Brain microvascular endothelial cell (primary cell): ENCODE measurements at regions not wholly inside any gene's neighbourhood (a gene's known extent, or its start where the extent isn't known, plus 50 kb on each side); places are given as distances from the start of the nearest gene placed in this dataset.

Source experiments
- DNase-seq: peaks from one replicate; pipeline ENCODE4 v3.0.0-alpha.2; 2020
- H3K27ac ChIP-seq: fragments of 250-450 bp; sonication (Bioruptor Pico); 2 replicates; pipeline ENCODE4 v1.5.1; 2020; ENCODE audit warnings: mild to moderate bottlenecking, moderate library complexity
- H3K27me3 ChIP-seq: fragments of 250-450 bp; sonication (Bioruptor Pico); replicated peaks from 2 replicates; pipeline ENCODE4 v1.5.1; 2020; ENCODE audit warnings: mild to moderate bottlenecking
- H3K36me3 ChIP-seq: fragments of 250-450 bp; sonication (Bioruptor Pico); replicated peaks from 2 replicates; pipeline ENCODE4 v1.5.1; 2020; ENCODE audit warnings: mild to moderate bottlenecking
- H3K4me3 ChIP-seq: 2 replicates; pipeline ENCODE4 v1.5.1; 2011; ENCODE audit warnings: low read depth, mild to moderate bottlenecking, control low read depth, low read length, moderate library complexity
- in situ Hi-C: cut with HindIII; loops from 2 replicates; pipeline ENCODE4 v1.10.0; 2017; ENCODE audit warnings: low sequenced_read_pairs, low pct_ligation_motif_present
- TF ChIP-seq, protein P1 (sequence below): IDR thresholded peaks from 2 replicates; pipeline ENCODE4 v1.5.1; 2011; ENCODE audit warnings: low read depth, mild to moderate bottlenecking, moderate library complexity, low read length, control low read depth, inconsistent platforms; ENCODE audit errors: missing control alignments

DNA sequence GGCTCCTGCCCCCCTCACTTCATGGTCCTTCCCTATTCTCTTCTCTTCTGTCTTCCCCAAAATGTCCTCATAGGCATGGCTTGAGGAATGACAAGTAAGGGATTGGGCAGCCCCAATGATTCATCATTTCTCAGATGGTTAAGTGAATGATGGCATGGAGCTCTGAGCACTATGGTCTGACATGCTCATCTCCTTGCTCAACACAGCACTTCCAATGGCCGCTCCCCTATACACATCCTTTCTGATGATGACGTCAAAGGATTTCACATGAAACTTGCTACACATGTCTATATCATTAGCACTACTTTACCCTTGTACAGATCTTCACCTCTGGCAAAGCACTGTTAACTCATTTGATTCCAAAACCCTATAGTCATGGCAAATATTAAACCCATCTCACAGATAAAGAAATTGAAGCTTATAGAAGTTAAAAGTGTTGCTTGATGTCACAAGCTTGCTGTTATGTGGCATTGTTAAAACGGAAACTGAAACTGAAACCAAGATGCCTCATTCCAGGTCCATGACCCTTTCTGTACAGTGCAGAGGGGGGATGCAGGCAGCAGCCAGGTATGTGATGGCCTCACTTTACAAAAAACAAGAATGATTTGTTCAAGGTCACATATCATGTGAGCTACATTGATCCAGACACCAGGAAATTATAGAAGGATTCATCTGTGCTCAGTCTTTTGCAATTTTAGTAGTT, 90.0 kb upstream of the PLXNA4 start:
- Histone ChIP-seq H3K27me3 (no peaks in the 10 kb centered on the region), H3K27ac (no peak overlapping the region), H3K4me3 (no peak overlapping the region), H3K36me3 (no peaks in the 10 kb centered on the region)
- DNase-seq: no peak
- in situ Hi-C loops: no loop called here
- TF ChIP-seq, protein P1, sequence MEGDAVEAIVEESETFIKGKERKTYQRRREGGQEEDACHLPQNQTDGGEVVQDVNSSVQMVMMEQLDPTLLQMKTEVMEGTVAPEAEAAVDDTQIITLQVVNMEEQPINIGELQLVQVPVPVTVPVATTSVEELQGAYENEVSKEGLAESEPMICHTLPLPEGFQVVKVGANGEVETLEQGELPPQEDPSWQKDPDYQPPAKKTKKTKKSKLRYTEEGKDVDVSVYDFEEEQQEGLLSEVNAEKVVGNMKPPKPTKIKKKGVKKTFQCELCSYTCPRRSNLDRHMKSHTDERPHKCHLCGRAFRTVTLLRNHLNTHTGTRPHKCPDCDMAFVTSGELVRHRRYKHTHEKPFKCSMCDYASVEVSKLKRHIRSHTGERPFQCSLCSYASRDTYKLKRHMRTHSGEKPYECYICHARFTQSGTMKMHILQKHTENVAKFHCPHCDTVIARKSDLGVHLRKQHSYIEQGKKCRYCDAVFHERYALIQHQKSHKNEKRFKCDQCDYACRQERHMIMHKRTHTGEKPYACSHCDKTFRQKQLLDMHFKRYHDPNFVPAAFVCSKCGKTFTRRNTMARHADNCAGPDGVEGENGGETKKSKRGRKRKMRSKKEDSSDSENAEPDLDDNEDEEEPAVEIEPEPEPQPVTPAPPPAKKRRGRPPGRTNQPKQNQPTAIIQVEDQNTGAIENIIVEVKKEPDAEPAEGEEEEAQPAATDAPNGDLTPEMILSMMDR: no peak

DNA sequence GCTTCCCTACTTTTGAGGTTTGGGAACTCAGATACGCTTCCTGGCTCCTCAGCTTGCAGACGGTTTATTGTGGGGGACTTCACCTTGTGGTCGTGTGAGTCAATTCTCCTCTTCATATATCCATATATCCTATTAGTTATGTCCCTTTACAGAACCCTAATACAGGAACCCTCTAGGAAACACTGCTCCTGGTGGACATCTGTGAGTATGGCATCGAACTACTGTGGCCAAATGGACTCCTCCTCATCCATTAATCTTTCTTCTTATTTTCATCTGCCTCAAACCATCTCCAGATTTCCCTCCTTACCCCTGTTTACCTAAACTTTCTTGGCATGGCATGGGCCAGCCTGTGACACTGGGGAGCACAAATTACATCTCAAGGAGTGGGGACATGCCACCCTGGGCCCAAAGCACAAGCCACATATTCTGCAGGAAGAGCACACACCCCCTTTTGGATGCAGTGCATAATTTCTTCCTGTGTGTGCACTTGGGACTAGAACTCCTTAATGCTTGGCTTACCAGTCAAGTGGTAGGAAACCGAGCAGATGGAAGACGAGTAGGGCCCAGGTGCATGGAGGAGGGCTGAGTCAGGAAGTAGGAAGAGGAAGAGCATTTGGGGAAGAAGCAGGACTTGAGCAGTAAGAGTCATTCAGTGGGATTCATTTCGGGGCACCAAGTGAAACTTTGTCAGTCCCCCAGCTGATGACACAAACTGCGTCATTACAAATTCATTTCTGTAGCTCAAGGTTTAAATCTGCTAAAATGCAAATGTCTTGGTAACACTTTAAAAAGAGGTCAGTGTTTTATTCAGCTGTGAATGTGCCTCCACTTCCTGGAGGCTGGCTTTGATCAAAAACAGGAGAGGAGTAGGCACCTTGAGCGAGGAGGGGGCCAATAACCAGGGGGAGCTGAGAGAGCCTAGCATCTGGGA, 80.8 kb upstream of the PLXNA4 start:
- Histone ChIP-seq H3K4me3 (no peak overlapping the region), H3K27me3 (no peaks in the 10 kb centered on the region), H3K27ac (no peak overlapping the region), H3K36me3 (no peaks in the 10 kb centered on the region)
- in situ Hi-C loops: no loop called here
- TF ChIP-seq, protein P1: peak; percentile 71
- DNase-seq: no peak

DNA sequence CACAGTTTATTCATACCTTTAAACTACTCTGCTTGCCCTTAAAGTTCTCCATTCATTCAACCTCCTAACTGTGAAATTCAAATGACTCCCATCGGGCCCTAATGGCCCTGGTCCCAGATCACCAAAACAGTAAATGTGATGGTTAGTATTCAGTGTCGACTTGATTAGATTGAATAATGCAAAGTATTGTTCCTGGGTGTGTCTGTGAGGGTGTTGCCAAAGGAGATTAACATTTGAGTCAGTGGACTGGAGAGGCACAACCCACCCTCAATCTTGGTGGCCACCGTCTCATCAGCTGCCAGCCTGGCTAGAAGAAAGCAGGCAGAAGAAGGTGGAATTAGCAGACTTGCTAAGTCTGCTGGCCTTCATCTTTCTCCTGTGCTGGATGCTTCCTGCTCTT, 80.1 kb upstream of the PLXNA4 start:
- Histone ChIP-seq H3K27me3 (no peaks in the 10 kb centered on the region), H3K36me3 (no peaks in the 10 kb centered on the region), H3K27ac (no peak overlapping the region), H3K4me3 (no peak overlapping the region)
- TF ChIP-seq, protein P1: no peak
- no peak for DNase-seq
- in situ Hi-C loops: no loop called here

DNA sequence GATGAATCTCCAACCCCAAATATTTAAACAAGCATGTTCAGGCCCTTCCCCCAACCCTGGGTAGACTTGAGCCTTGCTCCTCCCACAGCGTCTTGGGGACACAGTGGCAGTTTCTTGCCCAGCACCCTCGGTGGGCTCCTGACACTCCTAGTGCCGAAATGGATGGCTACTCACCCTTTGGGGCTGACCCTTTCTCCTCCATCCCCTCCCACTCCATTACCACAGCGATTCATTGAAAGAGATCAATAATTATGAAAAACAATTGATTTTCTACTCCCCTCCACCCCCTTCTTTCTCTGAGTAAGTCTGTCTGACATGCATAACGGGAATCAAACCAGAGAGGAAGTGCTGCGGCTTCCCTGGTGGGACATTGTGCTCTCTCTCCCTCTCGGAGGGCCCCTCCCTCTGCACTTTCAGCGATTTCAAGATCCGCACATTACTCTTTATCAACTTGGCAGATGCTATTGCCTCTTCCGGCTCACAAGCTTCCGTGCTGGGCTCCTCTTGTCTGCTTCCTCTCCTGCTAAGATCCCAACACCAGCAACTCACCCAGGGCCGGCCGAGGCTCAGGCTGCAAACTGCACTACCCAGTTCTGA, 79.0 kb upstream of the PLXNA4 start:
- H3K27ac ChIP-seq: peak overlapping the region; percentile 27
- DNase-seq: peak; percentile 52
- in situ Hi-C loops: no loop called here
- TF ChIP-seq, protein P1: peak; percentile 0
- no peaks in the 10 kb centered on the region for H3K27me3 ChIP-seq
- H3K36me3 ChIP-seq: no peaks in the 10 kb centered on the region
- peak overlapping the region; percentile 35 for H3K4me3 ChIP-seq

DNA sequence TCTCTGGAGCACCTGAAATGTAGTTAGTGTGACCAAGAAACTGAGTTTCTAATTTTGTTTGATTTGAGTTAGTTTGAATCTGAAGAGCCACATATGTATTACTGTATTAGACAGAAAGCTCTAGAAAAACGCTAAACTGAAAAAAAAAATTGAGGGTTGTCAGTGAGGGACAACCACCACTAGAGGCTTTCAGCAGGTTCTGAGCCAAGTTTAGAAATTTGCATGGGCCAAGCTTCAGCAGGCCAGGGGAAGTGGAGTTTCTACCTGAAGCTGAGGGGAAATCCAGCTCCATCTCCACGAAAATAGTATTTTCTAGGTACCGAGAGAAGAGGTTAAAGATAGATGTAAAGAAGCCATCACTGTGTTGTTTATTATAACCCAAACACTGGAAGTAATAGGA, 77.9 kb upstream of the PLXNA4 start:
- TF ChIP-seq, protein P1: peak; percentile 65
- H3K4me3 ChIP-seq: no peak overlapping the region
- no peaks in the 10 kb centered on the region for H3K36me3 ChIP-seq
- no peaks in the 10 kb centered on the region for H3K27me3 ChIP-seq
- in situ Hi-C loops: no loop called here
- DNase-seq: no peak
- no peak overlapping the region for H3K27ac ChIP-seq
